GM23338 (cell line): ENCODE measurements at regions not wholly inside any gene's neighbourhood (a gene's known extent, or its start where the extent isn't known, plus 50 kb on each side); places are given as distances from the start of the nearest gene placed in this dataset.

Experiments
- ATAC-seq: fragments of 200-7000 bp; cut with Tn5 transposase; 3 replicates; pipeline ENCODE4 v1.9.1; 2020
- DNase-seq: peaks from one replicate; pipeline ENCODE4 v3.0.0-alpha.2; 2015; ENCODE audit warnings: low spot score
- H2AFZ ChIP-seq: fragments of 200-600 bp; sonication (generic); 2 replicates; pipeline ENCODE4 v1.8.0; 2016; ENCODE audit warnings: antibody characterized with exemption, mild to moderate bottlenecking, moderate library complexity
- H3F3A ChIP-seq: fragments of 200-600 bp; sonication (generic); replicated peaks from 2 replicates; pipeline ENCODE4 v1.8.0; 2017; ENCODE audit warnings: antibody characterized with exemption, mixed run types, low read depth
- H3K27ac ChIP-seq: fragments of 200-600 bp; sonication (generic); 2 replicates; pipeline ENCODE4 v1.6.1; 2016; ENCODE audit warnings: low read depth
- H3K27me3 ChIP-seq: fragments of 200-600 bp; sonication (generic); 2 replicates; pipeline ENCODE4 v1.8.0; 2016; ENCODE audit warnings: mild to moderate bottlenecking, mixed run types, moderate library complexity; ENCODE audit not compliant: insufficient read depth
- H3K36me3 ChIP-seq: fragments of 200-600 bp; sonication (generic); 2 replicates; pipeline ENCODE4 v1.8.0; 2016; ENCODE audit warnings: mild to moderate bottlenecking; ENCODE audit not compliant: insufficient read depth
- H3K4me1 ChIP-seq: fragments of 200-600 bp; sonication (generic); 2 replicates; pipeline ENCODE4 v1.8.0; 2016; ENCODE audit warnings: mild to moderate bottlenecking, moderate library complexity; ENCODE audit not compliant: insufficient read depth
- H3K4me2 ChIP-seq: fragments of 200-600 bp; sonication (generic); 2 replicates; pipeline ENCODE4 v1.7.1; 2017; ENCODE audit warnings: mixed run types
- H3K4me3 ChIP-seq: fragments of 200-600 bp; sonication (generic); 2 replicates; pipeline ENCODE4 v1.6.1; 2016; ENCODE audit warnings: mixed run types
- H3K79me2 ChIP-seq: fragments of 200-600 bp; sonication (generic); replicated peaks from 2 replicates; pipeline ENCODE4 v1.8.0; 2017; ENCODE audit warnings: mild to moderate bottlenecking; ENCODE audit not compliant: insufficient read depth
- H3K9me2 ChIP-seq: fragments of 200-600 bp; sonication (generic); 2 replicates; pipeline ENCODE4 v1.8.0; 2017; ENCODE audit not compliant: insufficient read depth
- H4K20me1 ChIP-seq: fragments of 200-600 bp; sonication (generic); replicated peaks from 2 replicates; pipeline ENCODE4 v1.8.0; 2017; ENCODE audit warnings: mild to moderate bottlenecking; ENCODE audit not compliant: insufficient read depth
- H3K27ac Mint-ChIP-seq: 2 replicates; pipeline ENCODE4 v1.8.0; 2020; ENCODE audit warnings: inconsistent platforms, mild to moderate bottlenecking, moderate library complexity, mixed read lengths
- H3K27me3 Mint-ChIP-seq: 3 replicates; pipeline ENCODE4 v1.8.0; 2022; ENCODE audit warnings: low read depth, mild to moderate bottlenecking, moderate library complexity, mixed read lengths, inconsistent platforms; ENCODE audit not compliant: insufficient read depth, poor library complexity
- H3K36me3 Mint-ChIP-seq: 3 replicates; pipeline ENCODE4 v1.8.0; 2021; ENCODE audit warnings: low read depth, mild to moderate bottlenecking, inconsistent platforms, moderate library complexity, mixed read lengths
- H3K4me1 Mint-ChIP-seq: 3 replicates; pipeline ENCODE4 v1.8.0; 2020; ENCODE audit warnings: mild to moderate bottlenecking, inconsistent platforms, mixed read lengths
- H3K4me3 Mint-ChIP-seq: 3 replicates; pipeline ENCODE4 v1.8.0; 2021; ENCODE audit warnings: moderate library complexity, mild to moderate bottlenecking, inconsistent platforms, mixed read lengths
- H3K9me3 Mint-ChIP-seq: 3 replicates; pipeline ENCODE4 v1.8.0; 2020; ENCODE audit warnings: moderate library complexity, mild to moderate bottlenecking, inconsistent platforms, mixed read lengths
- CREB1 ChIP-seq: fragments of 250-450 bp; sonication (Bioruptor Pico); IDR thresholded peaks from 2 replicates; pipeline ENCODE4 v1.5.0; 2020; ENCODE audit warnings: low read depth, mild to moderate bottlenecking, moderate library complexity
- EZH2 ChIP-seq: fragments of 200-600 bp; sonication (generic); IDR thresholded peaks from one replicate; pipeline ENCODE4 v1.8.0; 2017; ENCODE audit warnings: antibody characterized with exemption, mild to moderate bottlenecking, low read depth; ENCODE audit not compliant: unreplicated experiment
- JUNB ChIP-seq: IDR thresholded peaks from one replicate; pipeline ENCODE4 v1.6.1; 2016; ENCODE audit warnings: antibody characterized with exemption; ENCODE audit not compliant: unreplicated experiment
- NANOG ChIP-seq: IDR thresholded peaks from 2 replicates; pipeline ENCODE4 v1.6.1; 2016; ENCODE audit warnings: antibody characterized with exemption, borderline replicate concordance
- ZNF331 ChIP-seq: fragments of 250-450 bp; sonication (Bioruptor Pico); IDR thresholded peaks from 2 replicates; pipeline ENCODE4 v1.5.0; 2020; ENCODE audit warnings: low read depth, mild to moderate bottlenecking, moderate library complexity
- TF ChIP-seq, protein P1 (sequence below): IDR thresholded peaks from 2 replicates; pipeline ENCODE4 v1.6.1; 2016; ENCODE audit warnings: antibody characterized with exemption
- TF ChIP-seq, protein P2 (sequence below): IDR thresholded peaks from one replicate; pipeline ENCODE4 v1.6.1; 2018; ENCODE audit warnings: antibody characterized with exemption; ENCODE audit not compliant: unreplicated experiment

DNA sequence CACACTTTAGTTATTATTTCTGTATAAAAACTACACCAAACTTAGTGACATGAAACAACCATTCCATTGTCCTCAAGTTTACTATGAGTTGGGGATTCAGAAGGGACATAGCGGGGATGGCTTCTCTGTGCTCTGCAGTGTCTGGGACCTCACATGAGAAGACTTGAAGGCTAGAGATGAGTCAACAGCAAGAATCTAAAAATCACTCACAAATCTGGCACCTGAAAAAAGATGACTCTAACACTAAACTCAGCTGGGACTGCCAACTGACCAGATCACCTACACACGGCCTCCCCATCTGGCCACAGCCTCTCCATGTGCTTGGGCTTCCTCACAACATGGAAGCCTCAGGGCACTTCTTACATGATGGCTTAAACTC, 63.0 kb upstream of the EYA2 start:
- Mint-ChIP-seq H3K4me3 (no peak overlapping the region), H3K36me3 (no peaks in the 10 kb centered on the region), H3K9me3 (no peaks in the 10 kb centered on the region), H3K27ac (no peak overlapping the region), H3K4me1 (peaks cover 5% of the 10 kb centered on the region), H3K27me3 (no peaks in the 10 kb centered on the region)
- DNase-seq (no peak), ATAC-seq (no peak)
- H3K4me3 ChIP-seq, result no peak overlapping the region
- no peaks in the 10 kb centered on the region for H3F3A ChIP-seq
- no peaks in the 10 kb centered on the region for H3K79me2 ChIP-seq
- H3K4me1 ChIP-seq, result no peaks in the 10 kb centered on the region
- H3K27ac ChIP-seq, result no peak overlapping the region
- TF ChIP-seq ZNF331 (CRISPR knock-in tag) (no peak), CREB1 (CRISPR knock-in tag) (no peak)
- H2AFZ ChIP-seq, result no peak overlapping the region
- H3K36me3 ChIP-seq, result no peaks in the 10 kb centered on the region
- no peak overlapping the region for H3K4me2 ChIP-seq
- H3K9me2 ChIP-seq, result 0 out of 2 replicates have a peak, but pooled peaks cover 6% of the 10 kb centered on the region
- H3K27me3 ChIP-seq, result no peaks in the 10 kb centered on the region
- no peaks in the 10 kb centered on the region for H4K20me1 ChIP-seq

DNA sequence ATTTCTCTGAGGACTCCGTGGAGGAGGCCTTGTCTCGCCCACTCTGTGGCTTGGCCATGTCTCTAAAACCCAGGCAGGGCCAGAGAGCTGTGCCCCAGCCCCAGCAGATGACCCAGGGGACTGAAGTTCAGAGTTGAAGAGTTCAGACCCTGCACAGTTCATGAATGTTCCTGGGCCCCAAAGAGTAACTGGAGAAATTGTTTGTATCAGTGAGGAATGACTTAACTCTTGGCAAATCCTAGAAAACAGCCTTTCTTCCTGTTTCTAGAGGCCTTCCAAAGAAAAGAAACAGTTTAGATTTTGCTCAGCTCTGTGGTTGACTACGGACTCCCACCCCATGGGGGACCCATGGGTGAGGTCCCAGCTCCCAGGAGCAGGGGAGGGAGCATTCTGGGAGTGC, 62.1 kb upstream of the EYA2 start:
- Histone ChIP-seq H3K27ac (no peak overlapping the region), H2AFZ (no peak overlapping the region), H3K79me2 (no peaks in the 10 kb centered on the region), H3K4me2 (no peak overlapping the region), H3K27me3 (no peaks in the 10 kb centered on the region), H3K4me3 (no peak overlapping the region), H3K4me1 (no peaks in the 10 kb centered on the region), H3K9me2 (0 out of 2 replicates have a peak, but pooled peaks cover 6% of the 10 kb centered on the region), H3K36me3 (no peaks in the 10 kb centered on the region), H4K20me1 (no peaks in the 10 kb centered on the region), H3F3A (no peaks in the 10 kb centered on the region)
- Mint-ChIP-seq H3K27ac (no peak overlapping the region), H3K36me3 (no peaks in the 10 kb centered on the region), H3K4me3 (no peak overlapping the region), H3K27me3 (no peaks in the 10 kb centered on the region), H3K4me1 (peaks cover 12% of the 10 kb centered on the region), H3K9me3 (no peaks in the 10 kb centered on the region)
- ATAC-seq (no peak), DNase-seq (no peak)
- TF ChIP-seq JUNB (no peak), ZNF331 (CRISPR knock-in tag) (no peak)

DNA sequence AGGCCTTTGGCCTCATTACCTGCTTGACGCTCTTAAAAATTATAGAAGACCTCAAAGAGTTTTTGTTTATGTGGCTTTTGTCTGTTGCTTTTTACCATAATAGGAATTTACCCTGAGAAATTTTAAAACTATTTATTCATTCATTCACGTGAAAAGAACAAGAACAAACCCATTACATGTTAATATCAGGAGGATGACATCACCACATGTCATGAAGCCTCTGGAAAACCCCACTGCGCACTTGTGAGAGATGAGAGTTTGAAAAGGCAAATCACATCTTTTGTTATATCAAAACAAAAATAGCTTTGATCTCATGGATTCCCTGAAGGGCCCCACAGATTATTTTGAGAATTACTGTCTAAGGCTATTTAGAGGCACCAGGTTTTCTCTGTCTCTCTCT, 61.3 kb upstream of the EYA2 start:
- Histone ChIP-seq H3K27me3 (no peaks in the 10 kb centered on the region), H2AFZ (no peak overlapping the region; the same call in 1 of the 2 replicates), H3K27ac (no peak overlapping the region), H3K9me2 (0 out of 2 replicates have a peak, but pooled peaks cover 6% of the 10 kb centered on the region), H3K4me1 (no peaks in the 10 kb centered on the region), H3F3A (no peaks in the 10 kb centered on the region), H3K4me2 (no peak overlapping the region), H4K20me1 (no peaks in the 10 kb centered on the region), H3K79me2 (no peaks in the 10 kb centered on the region), H3K36me3 (no peaks in the 10 kb centered on the region), H3K4me3 (no peak overlapping the region)
- ATAC-seq (no peak), DNase-seq (no peak)
- H3K27me3 Mint-ChIP-seq, result peaks cover 3% of the 10 kb centered on the region
- H3K4me3 Mint-ChIP-seq, result no peak overlapping the region
- no peaks in the 10 kb centered on the region for H3K9me3 Mint-ChIP-seq
- H3K4me1 Mint-ChIP-seq, result peaks cover 16% of the 10 kb centered on the region
- H3K36me3 Mint-ChIP-seq, result no peaks in the 10 kb centered on the region
- H3K27ac Mint-ChIP-seq, result no peak overlapping the region
- TF ChIP-seq EZH2, result no peak
- TF ChIP-seq, protein P1, sequence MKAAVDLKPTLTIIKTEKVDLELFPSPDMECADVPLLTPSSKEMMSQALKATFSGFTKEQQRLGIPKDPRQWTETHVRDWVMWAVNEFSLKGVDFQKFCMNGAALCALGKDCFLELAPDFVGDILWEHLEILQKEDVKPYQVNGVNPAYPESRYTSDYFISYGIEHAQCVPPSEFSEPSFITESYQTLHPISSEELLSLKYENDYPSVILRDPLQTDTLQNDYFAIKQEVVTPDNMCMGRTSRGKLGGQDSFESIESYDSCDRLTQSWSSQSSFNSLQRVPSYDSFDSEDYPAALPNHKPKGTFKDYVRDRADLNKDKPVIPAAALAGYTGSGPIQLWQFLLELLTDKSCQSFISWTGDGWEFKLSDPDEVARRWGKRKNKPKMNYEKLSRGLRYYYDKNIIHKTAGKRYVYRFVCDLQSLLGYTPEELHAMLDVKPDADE, result no peak
- TF ChIP-seq CREB1 (CRISPR knock-in tag), result no peak
- TF ChIP-seq, protein P2, sequence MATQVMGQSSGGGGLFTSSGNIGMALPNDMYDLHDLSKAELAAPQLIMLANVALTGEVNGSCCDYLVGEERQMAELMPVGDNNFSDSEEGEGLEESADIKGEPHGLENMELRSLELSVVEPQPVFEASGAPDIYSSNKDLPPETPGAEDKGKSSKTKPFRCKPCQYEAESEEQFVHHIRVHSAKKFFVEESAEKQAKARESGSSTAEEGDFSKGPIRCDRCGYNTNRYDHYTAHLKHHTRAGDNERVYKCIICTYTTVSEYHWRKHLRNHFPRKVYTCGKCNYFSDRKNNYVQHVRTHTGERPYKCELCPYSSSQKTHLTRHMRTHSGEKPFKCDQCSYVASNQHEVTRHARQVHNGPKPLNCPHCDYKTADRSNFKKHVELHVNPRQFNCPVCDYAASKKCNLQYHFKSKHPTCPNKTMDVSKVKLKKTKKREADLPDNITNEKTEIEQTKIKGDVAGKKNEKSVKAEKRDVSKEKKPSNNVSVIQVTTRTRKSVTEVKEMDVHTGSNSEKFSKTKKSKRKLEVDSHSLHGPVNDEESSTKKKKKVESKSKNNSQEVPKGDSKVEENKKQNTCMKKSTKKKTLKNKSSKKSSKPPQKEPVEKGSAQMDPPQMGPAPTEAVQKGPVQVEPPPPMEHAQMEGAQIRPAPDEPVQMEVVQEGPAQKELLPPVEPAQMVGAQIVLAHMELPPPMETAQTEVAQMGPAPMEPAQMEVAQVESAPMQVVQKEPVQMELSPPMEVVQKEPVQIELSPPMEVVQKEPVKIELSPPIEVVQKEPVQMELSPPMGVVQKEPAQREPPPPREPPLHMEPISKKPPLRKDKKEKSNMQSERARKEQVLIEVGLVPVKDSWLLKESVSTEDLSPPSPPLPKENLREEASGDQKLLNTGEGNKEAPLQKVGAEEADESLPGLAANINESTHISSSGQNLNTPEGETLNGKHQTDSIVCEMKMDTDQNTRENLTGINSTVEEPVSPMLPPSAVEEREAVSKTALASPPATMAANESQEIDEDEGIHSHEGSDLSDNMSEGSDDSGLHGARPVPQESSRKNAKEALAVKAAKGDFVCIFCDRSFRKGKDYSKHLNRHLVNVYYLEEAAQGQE, result no peak
- TF ChIP-seq NANOG, result no peak
- no peak for TF ChIP-seq ZNF331 (CRISPR knock-in tag)
